ENCODE measurements at regions not wholly inside any gene's neighbourhood (a gene's known extent, or its start where the extent isn't known, plus 50 kb on each side); places are given as distances from the start of the nearest gene placed in this dataset.

GRCh38 chr6:80728830-80729229, 622.4 kb downstream of the BCKDHB start:
- TF ChIP-seq CTCF (IDR thresholded peaks at IDR 0.05; ENCODE audit: poor library complexity): no peak
- TF ChIP-seq EZH2phosphoT487 (IDR thresholded peaks at IDR 0.05; ENCODE audit: low read depth, severe bottlenecking, unreplicated experiment): no peak

All from hepatocyte (in vitro differentiated cells).